ENCODE measurements at regions not wholly inside any gene's neighbourhood (a gene's known extent, or its start where the extent isn't known, plus 50 kb on each side); places are given as distances from the start of the nearest gene placed in this dataset.

GRCh38 chr22:48943567-48944432, 883.9 kb downstream of the BRD1 start:
- Histone ChIP-seq H2AK5ac (ENCODE audit: low read depth, low read length) (no peak overlapping the region), H2AK9ac (replicated peaks; ENCODE audit: low read depth, low read length, poor library complexity) (no peak overlapping the region), H3K4me3 (ENCODE audit: insufficient read depth, low read depth, low read length) (no peak overlapping the region), H4K20me1 (ENCODE audit: insufficient read depth, low read length) (no peaks in the 10 kb centered on the region), H3K4ac (ENCODE audit: low read depth, low read length) (no peak overlapping the region), H3K36me3 (ENCODE audit: control insufficient read depth, insufficient read depth, low read length) (no peaks in the 10 kb centered on the region), H2AFZ (replicated peaks; ENCODE audit: low read length, poor library complexity) (no peak overlapping the region), H2BK15ac (ENCODE audit: low read depth, low read length) (no peak overlapping the region), H3K18ac (ENCODE audit: low read depth, low read length) (no peak overlapping the region), H3K14ac (replicated peaks; ENCODE audit: low read depth, low read length) (no peak overlapping the region), H3K56ac (ENCODE audit: extremely low read depth, insufficient read depth, low read length) (no peak overlapping the region), H3K9me1 (ENCODE audit: insufficient read depth, low read length) (no peaks in the 10 kb centered on the region), H3K27ac (ENCODE audit: insufficient read depth, low read length) (no peak overlapping the region), H3K4me1 (ENCODE audit: control insufficient read depth, insufficient read depth, low read length) (no peaks in the 10 kb centered on the region), H2BK5ac (ENCODE audit: low read depth, low read length, poor library complexity, severe bottlenecking) (no peak overlapping the region), H3K23ac (ENCODE audit: low read depth, low read length) (no peak overlapping the region), H3K27me3 (ENCODE audit: control insufficient read depth, insufficient read depth, low read length) (no peaks in the 10 kb centered on the region), H2BK20ac (ENCODE audit: low read depth, low read length) (no peak overlapping the region), H3K79me1 (ENCODE audit: low read depth in 1 of 2, low read length in 2 of 2) (no peaks in the 10 kb centered on the region), H4K5ac (ENCODE audit: low read depth, low read length) (no peak overlapping the region), H3K4me2 (ENCODE audit: low read depth, low read length) (no peak overlapping the region), H3K9ac (ENCODE audit: low read depth, low read length) (no peak overlapping the region), H3K9me3 (ENCODE audit: control insufficient read depth, insufficient read depth, low read length) (peaks cover 48% of the 10 kb centered on the region), H4K91ac (ENCODE audit: insufficient read depth, low read depth, low read length) (no peak overlapping the region), H4K8ac (ENCODE audit: low read depth in 2 of 2, low read length in 2 of 2) (no peak overlapping the region), H2BK120ac (ENCODE audit: low read depth, low read length) (no peak overlapping the region)
- no peak for TF ChIP-seq CTCF (conservative IDR thresholded peaks at IDR 0.05; ENCODE audit: low read depth, low read length)
- TF ChIP-seq RAD21 (IDR thresholded peaks at IDR 0.05; ENCODE audit: low read length), result no peak
- no peak for TF ChIP-seq RFX5 (IDR thresholded peaks at IDR 0.05; ENCODE audit: low read depth, low read length)
- TF ChIP-seq ELK1 (IDR thresholded peaks at IDR 0.05; ENCODE audit: borderline replicate concordance, low read depth, low read length), result no peak
- no peak for TF ChIP-seq MAFK (IDR thresholded peaks at IDR 0.05; ENCODE audit: low read depth, low read length)
- TF ChIP-seq FOS (IDR thresholded peaks at IDR 0.05; ENCODE audit: low read depth, low read length), result no peak
- TF ChIP-seq MAZ (IDR thresholded peaks at IDR 0.05; ENCODE audit: borderline replicate concordance, low read depth, low read length), result no peak
- no peak for TF ChIP-seq CHD1 (IDR thresholded peaks at IDR 0.05; ENCODE audit: low read depth, low read length)
- WGBS, 2 experiments (ENCODE audit: extremely low coverage in 2 of 2, insufficient read length in 1 of 2), result 68% methylated on average over 5 of the region's 24 CpGs; no CpG with 5 or more reads in 1 of the 2 experiments
- intact Hi-C loops (cut with micrococcal nuclease) (no loop called here), dilution Hi-C loops (cut with HindIII; ENCODE audit: low sequenced_read_pairs, unreplicated experiment) (no loop called here), in situ Hi-C loops (cut with MboI; ENCODE audit: low sequenced_read_pairs) (no loop called here)
- no peak for ATAC-seq (ENCODE audit: low read depth)
- POLR2A ChIA-PET (ENCODE audit: unreplicated experiment), result no interaction called here
- BruUV-seq (replicated peaks), result no TSS peak
- DNase-seq, result no peak
- CTCF ChIA-PET, result no interaction called here

Data from IMR-90 (cell line).